Spinal cord (tissue), 9 donors: ENCODE measurements at regions not wholly inside any gene's neighbourhood (a gene's known extent, or its start where the extent isn't known, plus 50 kb on each side); places are given as distances from the start of the nearest gene placed in this dataset.
A peak's percentile ranks its signal among the peaks of the same experiment; 100 is the strongest.

Source experiments
- DNase-seq, 6 donors: peaks; one replicate each; pipeline versions ENCODE4 v3.0.0 to v3.0.0-alpha.2; 2013 to 2015; ENCODE audit warnings: low spot score in 6 of 6, low read depth in 4 of 6
- H3K27ac ChIP-seq: one replicate; pipeline ENCODE4 v1.5.1; 2013; ENCODE audit warnings: low read depth, low read length, control low read depth
- H3K27me3 ChIP-seq: one replicate; pipeline ENCODE4 v1.6.1; 2013; ENCODE audit warnings: low read length; ENCODE audit not compliant: control insufficient read depth, insufficient read depth
- H3K36me3 ChIP-seq: one replicate; pipeline ENCODE4 v1.6.1; 2013; ENCODE audit warnings: low read length; ENCODE audit not compliant: control insufficient read depth, insufficient read depth
- H3K4me1 ChIP-seq: one replicate; pipeline ENCODE4 v1.6.1; 2013; ENCODE audit warnings: low read length; ENCODE audit not compliant: control insufficient read depth, insufficient read depth
- H3K4me3 ChIP-seq: one replicate; pipeline ENCODE4 v1.5.1; 2013; ENCODE audit warnings: low read depth, low read length, control low read depth
- H3K9me3 ChIP-seq: one replicate; pipeline ENCODE4 v1.6.1; 2013; ENCODE audit warnings: low read length; ENCODE audit not compliant: control insufficient read depth, insufficient read depth
- WGBS: methylation state at CpG from one replicate; pipeline ENCODE4 v1.1.5; 2013; ENCODE audit warnings: missing lambda C conversion rate; ENCODE audit not compliant: insufficient coverage; 5-methylcytosine and 5-hydroxymethylcytosine counted together
- donor health status: healthy.

GRCh38 chr5:124580925-124581737, 165.3 kb downstream of the ZNF608 start:
- no peaks in the 10 kb centered on the region for H3K36me3 ChIP-seq
- no peaks in the 10 kb centered on the region for H3K9me3 ChIP-seq
- peak in 2 of 6 donors; percentile 75 to 85 for DNase-seq
- peaks cover 15% of the 10 kb centered on the region for H3K4me1 ChIP-seq
- H3K27ac ChIP-seq: peak overlapping the region; percentile 61
- H3K4me3 ChIP-seq: no peak overlapping the region
- 13% methylated on average over 7 of the region's 9 CpGs for WGBS
- no peaks in the 10 kb centered on the region for H3K27me3 ChIP-seq

GRCh38 chr5:124580512-124580911, 165.9 kb downstream of the ZNF608 start:
- Histone ChIP-seq H3K4me1 (peaks cover 15% of the 10 kb centered on the region), H3K4me3 (no peak overlapping the region), H3K27ac (peak overlapping the region; percentile 58), H3K36me3 (no peaks in the 10 kb centered on the region), H3K9me3 (no peaks in the 10 kb centered on the region), H3K27me3 (no peaks in the 10 kb centered on the region)
- no peak for DNase-seq
- 82% methylated on average over 5 of the region's 6 CpGs for WGBS

GRCh38 chr5:124576848-124577409, 169.5 kb downstream of the ZNF608 start:
- peaks cover 21% of the 10 kb centered on the region for H3K4me1 ChIP-seq
- H3K4me3 ChIP-seq: no peak overlapping the region
- no peak overlapping the region for H3K27ac ChIP-seq
- H3K9me3 ChIP-seq: no peaks in the 10 kb centered on the region
- H3K36me3 ChIP-seq: no peaks in the 10 kb centered on the region
- H3K27me3 ChIP-seq: no peaks in the 10 kb centered on the region
- DNase-seq: no peak
- WGBS: 59% methylated on average over 4 of the region's 4 CpGs

GRCh38 chr5:124575725-124576124, 170.7 kb downstream of the ZNF608 start:
- no peak overlapping the region for H3K27ac ChIP-seq
- peaks cover 10% of the 10 kb centered on the region for H3K4me1 ChIP-seq
- no peaks in the 10 kb centered on the region for H3K27me3 ChIP-seq
- DNase-seq: peak in 1 of 6 donors; percentile 74
- WGBS: 80% methylated on average over 2 of the region's 7 CpGs
- H3K36me3 ChIP-seq: no peaks in the 10 kb centered on the region
- no peak overlapping the region for H3K4me3 ChIP-seq
- no peaks in the 10 kb centered on the region for H3K9me3 ChIP-seq

- H3K27me3 ChIP-seq: no peaks in the 10 kb centered on the region
- no peak overlapping the region for H3K4me3 ChIP-seq
- peaks cover 6% of the 10 kb centered on the region for H3K4me1 ChIP-seq
- H3K9me3 ChIP-seq: no peaks in the 10 kb centered on the region
- peak overlapping the region; percentile 43 for H3K27ac ChIP-seq
- H3K36me3 ChIP-seq: no peaks in the 10 kb centered on the region
- peak in 2 of 6 donors; percentile 55 to 62 for DNase-seq
- 60% methylated on average over 2 of the region's 7 CpGs for WGBS
These were observed 171.7 kb downstream of the ZNF608 start for GRCh38 chr5:124574521-124575436.

GRCh38 chr5:124572971-124573370, 173.5 kb downstream of the ZNF608 start:
- WGBS: 72% methylated on average over 3 of the region's 5 CpGs
- Histone ChIP-seq H3K27ac (peak overlapping the region; percentile 10), H3K36me3 (no peaks in the 10 kb centered on the region), H3K4me1 (peaks cover 6% of the 10 kb centered on the region), H3K4me3 (no peak overlapping the region), H3K9me3 (no peaks in the 10 kb centered on the region), H3K27me3 (no peaks in the 10 kb centered on the region)
- DNase-seq: no peak

- H3K36me3 ChIP-seq: no peaks in the 10 kb centered on the region
- no peaks in the 10 kb centered on the region for H3K9me3 ChIP-seq
- H3K4me1 ChIP-seq: peaks cover 6% of the 10 kb centered on the region
- H3K27me3 ChIP-seq: no peaks in the 10 kb centered on the region
- WGBS: 70% methylated on average over 8 of the region's 9 CpGs
- no peak overlapping the region for H3K4me3 ChIP-seq
- DNase-seq: no peak
- no peak overlapping the region for H3K27ac ChIP-seq
These were observed 176.0 kb downstream of the ZNF608 start for GRCh38 chr5:124570285-124571035.

GRCh38 chr5:124566875-124567450, 179.5 kb downstream of the ZNF608 start:
- H3K36me3 ChIP-seq: no peaks in the 10 kb centered on the region
- no peaks in the 10 kb centered on the region for H3K27me3 ChIP-seq
- 90% methylated on average over 5 of the region's 7 CpGs for WGBS
- no peaks in the 10 kb centered on the region for H3K4me1 ChIP-seq
- H3K4me3 ChIP-seq: no peak overlapping the region
- DNase-seq: no peak
- no peak overlapping the region for H3K27ac ChIP-seq
- H3K9me3 ChIP-seq: no peaks in the 10 kb centered on the region

- no peaks in the 10 kb centered on the region for H3K27me3 ChIP-seq
- H3K36me3 ChIP-seq: no peaks in the 10 kb centered on the region
- H3K27ac ChIP-seq: no peak overlapping the region
- H3K9me3 ChIP-seq: no peaks in the 10 kb centered on the region
- DNase-seq: no peak
- no peak overlapping the region for H3K4me3 ChIP-seq
- WGBS: no CpG with 5 or more reads among the region's 2 CpGs
- no peaks in the 10 kb centered on the region for H3K4me1 ChIP-seq
These were observed 185.0 kb downstream of the ZNF608 start for GRCh38 chr5:124561451-124561850.
